ENCODE measurements at regions not wholly inside any gene's neighbourhood (a gene's known extent, or its start where the extent isn't known, plus 50 kb on each side); places are given as distances from the start of the nearest gene placed in this dataset.

DNA sequence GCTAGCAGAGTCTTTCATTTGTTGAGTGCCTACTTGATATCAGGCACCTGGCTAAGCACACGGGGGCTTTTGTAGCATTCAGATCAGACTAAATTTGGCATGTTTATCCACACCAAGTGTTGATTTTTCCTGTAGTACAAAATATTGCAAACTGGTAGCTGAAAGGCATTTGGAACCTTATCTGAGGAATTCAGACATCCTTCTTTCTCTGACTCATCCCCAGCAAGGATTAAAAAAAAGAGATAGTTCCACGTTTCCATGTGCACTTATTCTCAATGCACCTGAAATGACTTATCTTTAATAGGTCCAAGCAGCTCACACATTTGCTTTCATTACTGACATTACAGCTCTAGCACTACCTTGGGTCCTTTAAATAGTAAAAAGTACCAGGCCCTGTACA lies 786.0 kb upstream of the GRM7 start:
- no peaks in the 10 kb centered on the region for H3K4me1 ChIP-seq
- H3K36me3 ChIP-seq = no peaks in the 10 kb centered on the region
- H3K9me3 ChIP-seq = peaks cover 0 to 9% (median 0%) of the 10 kb centered on the region in 12 donors
- intact Hi-C loops (cut with DNase I) = no loop called here
- H3K27ac ChIP-seq = no peak overlapping the region
- DNase-seq = no peak
- no peak for TF ChIP-seq POLR2A (IDR thresholded peaks at IDR 0.05)
- TF ChIP-seq, protein P1, sequence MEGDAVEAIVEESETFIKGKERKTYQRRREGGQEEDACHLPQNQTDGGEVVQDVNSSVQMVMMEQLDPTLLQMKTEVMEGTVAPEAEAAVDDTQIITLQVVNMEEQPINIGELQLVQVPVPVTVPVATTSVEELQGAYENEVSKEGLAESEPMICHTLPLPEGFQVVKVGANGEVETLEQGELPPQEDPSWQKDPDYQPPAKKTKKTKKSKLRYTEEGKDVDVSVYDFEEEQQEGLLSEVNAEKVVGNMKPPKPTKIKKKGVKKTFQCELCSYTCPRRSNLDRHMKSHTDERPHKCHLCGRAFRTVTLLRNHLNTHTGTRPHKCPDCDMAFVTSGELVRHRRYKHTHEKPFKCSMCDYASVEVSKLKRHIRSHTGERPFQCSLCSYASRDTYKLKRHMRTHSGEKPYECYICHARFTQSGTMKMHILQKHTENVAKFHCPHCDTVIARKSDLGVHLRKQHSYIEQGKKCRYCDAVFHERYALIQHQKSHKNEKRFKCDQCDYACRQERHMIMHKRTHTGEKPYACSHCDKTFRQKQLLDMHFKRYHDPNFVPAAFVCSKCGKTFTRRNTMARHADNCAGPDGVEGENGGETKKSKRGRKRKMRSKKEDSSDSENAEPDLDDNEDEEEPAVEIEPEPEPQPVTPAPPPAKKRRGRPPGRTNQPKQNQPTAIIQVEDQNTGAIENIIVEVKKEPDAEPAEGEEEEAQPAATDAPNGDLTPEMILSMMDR (IDR thresholded peaks at IDR 0.05) = no peak
- H3K27me3 ChIP-seq = no peaks in the 10 kb centered on the region
- 35 to 41% (median 36%) methylated on average over 2 of the region's 2 CpGs for WGBS, 4 donors
- no peak overlapping the region for H3K4me3 ChIP-seq
- no peak for ATAC-seq

DNA sequence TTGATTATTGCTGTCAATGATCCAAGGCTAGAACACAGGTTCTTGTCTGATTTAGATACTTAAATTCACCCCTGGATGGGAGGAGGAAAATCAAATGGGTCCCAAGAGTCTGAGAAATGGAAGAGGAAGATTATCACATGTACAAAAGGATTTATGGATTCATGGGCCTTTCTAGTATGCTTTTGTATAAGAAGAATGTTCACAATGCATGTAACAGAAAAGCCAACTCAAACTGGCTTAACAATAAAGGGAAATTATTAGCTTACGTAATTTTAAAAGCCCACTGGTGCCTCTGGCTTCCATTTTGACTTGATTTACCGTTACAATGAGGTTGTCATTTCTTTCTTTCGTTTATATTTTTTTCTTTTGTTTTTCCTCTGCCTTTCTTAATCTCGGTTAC lies 782.5 kb upstream of the GRM7 start:
- Histone ChIP-seq H3K4me3 (no peak overlapping the region), H3K27me3 (no peaks in the 10 kb centered on the region), H3K9me3 (peaks cover 0 to 6% (median 0%) of the 10 kb centered on the region in 12 donors), H3K27ac (no peak overlapping the region), H3K36me3 (no peaks in the 10 kb centered on the region), H3K4me1 (no peaks in the 10 kb centered on the region)
- WGBS, 4 donors = 34 to 80% (median 52%) methylated on average over 4 of the region's 4 CpGs
- TF ChIP-seq, protein P1 (IDR thresholded peaks at IDR 0.05) = no peak
- no peak for TF ChIP-seq POLR2A (IDR thresholded peaks at IDR 0.05)
- ATAC-seq (no peak), DNase-seq (no peak)
- intact Hi-C loops (cut with DNase I) = no loop called here

DNA sequence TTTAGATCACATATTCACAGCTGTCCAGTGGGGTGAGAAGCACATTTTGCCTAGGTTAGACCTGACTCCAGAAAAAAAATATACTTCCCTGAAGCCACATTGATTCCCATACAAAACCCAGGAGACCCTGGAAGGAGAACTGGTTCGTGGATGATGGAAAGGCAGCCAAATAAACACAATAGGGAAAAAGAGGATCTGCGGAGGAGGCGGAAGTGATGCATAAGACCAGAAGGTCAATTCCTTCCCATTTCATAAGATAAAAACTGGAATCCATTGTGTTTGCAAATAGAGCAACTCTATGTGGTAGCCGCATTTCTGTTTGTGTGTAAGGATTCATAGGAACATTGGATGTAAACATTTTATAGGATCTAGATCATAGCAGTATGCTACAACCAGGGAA lies 781.9 kb upstream of the GRM7 start:
- H3K9me3 ChIP-seq = peaks cover 0 to 6% (median 0%) of the 10 kb centered on the region in 12 donors
- TF ChIP-seq, protein P1 (IDR thresholded peaks at IDR 0.05) = no peak
- TF ChIP-seq POLR2A (IDR thresholded peaks at IDR 0.05) = no peak
- WGBS, 4 donors = 66 to 72% (median 68%) methylated on average over 4 of the region's 4 CpGs
- H3K27ac ChIP-seq = no peak overlapping the region
- H3K4me3 ChIP-seq = no peak overlapping the region
- H3K27me3 ChIP-seq = no peaks in the 10 kb centered on the region
- intact Hi-C loops (cut with DNase I) = no loop called here
- H3K36me3 ChIP-seq = no peaks in the 10 kb centered on the region
- H3K4me1 ChIP-seq = no peaks in the 10 kb centered on the region
- ATAC-seq (no peak), DNase-seq (no peak)

DNA sequence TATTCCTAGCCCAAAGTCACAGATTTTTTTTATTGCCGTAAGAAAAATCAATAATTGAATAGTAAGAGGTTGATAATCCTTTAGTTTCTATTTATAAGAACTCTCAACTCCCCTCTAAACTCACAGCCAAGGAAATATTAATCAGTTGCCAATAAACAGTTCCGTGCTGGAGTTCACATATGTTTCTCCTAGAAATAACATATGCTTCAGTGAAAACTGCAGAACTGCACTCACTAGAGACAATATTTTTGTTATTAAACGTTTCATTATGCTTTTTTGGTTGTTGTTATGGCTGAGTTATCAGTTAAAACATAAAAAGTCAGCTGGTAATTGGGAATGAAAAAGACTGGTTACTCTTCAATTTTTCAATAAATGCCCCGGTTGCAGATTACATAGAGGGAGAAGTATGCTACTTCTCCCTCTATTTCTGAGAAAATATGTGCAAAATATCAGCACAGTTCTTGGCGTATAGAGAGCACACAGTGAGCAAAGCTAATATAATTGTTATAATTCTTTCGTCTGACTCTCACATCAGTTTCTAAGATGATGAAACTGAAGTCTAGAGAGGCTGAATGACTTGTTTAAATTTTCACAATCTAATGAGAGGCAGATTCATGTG lies 781.2 kb upstream of the GRM7 start:
- no peak for ATAC-seq
- Histone ChIP-seq H3K4me1 (no peaks in the 10 kb centered on the region), H3K27ac (no peak overlapping the region), H3K4me3 (no peak overlapping the region), H3K27me3 (no peaks in the 10 kb centered on the region), H3K9me3 (peaks cover 0 to 6% (median 0%) of the 10 kb centered on the region in 12 donors), H3K36me3 (no peaks in the 10 kb centered on the region)
- DNase-seq = no peak
- no peak for TF ChIP-seq POLR2A (IDR thresholded peaks at IDR 0.05)
- TF ChIP-seq, protein P1 (IDR thresholded peaks at IDR 0.05) = no peak
- intact Hi-C loops (cut with DNase I) = no loop called here
- WGBS, 4 donors = 68 to 74% (median 69%) methylated on average over 6 of the region's 6 CpGs
